HFFc6 (cell line): ENCODE measurements at regions not wholly inside any gene's neighbourhood (a gene's known extent, or its start where the extent isn't known, plus 50 kb on each side); places are given as distances from the start of the nearest gene placed in this dataset.

Source experiments
- DNase-seq: peaks from one replicate; pipeline ENCODE4 v3.0.0-alpha.2; 2018
- H3K27ac Mint-ChIP-seq: 2 replicates; pipeline ENCODE4 v1.8.0; 2020; ENCODE audit warnings: mild to moderate bottlenecking, mixed read lengths
- H3K27me3 Mint-ChIP-seq: 2 replicates; pipeline ENCODE4 v1.8.0; 2021; ENCODE audit warnings: mild to moderate bottlenecking, moderate library complexity, mixed read lengths; ENCODE audit not compliant: insufficient read depth
- H3K36me3 Mint-ChIP-seq: 2 replicates; pipeline ENCODE4 v1.8.0; 2021; ENCODE audit warnings: low read depth, mixed read lengths
- H3K4me1 Mint-ChIP-seq: 2 replicates; pipeline ENCODE4 v1.8.0; 2020; ENCODE audit warnings: low read depth, mixed read lengths
- H3K4me3 Mint-ChIP-seq: 2 replicates; pipeline ENCODE4 v1.8.0; 2020; ENCODE audit warnings: mild to moderate bottlenecking, moderate library complexity, mixed read lengths
- H3K9me3 Mint-ChIP-seq: 2 replicates; pipeline ENCODE4 v1.8.0; 2020; ENCODE audit warnings: mild to moderate bottlenecking, mixed read lengths
- TF ChIP-seq, protein P1 (sequence below): fragments of 200-600 bp; sonication (generic); IDR thresholded peaks from 2 replicates; pipeline ENCODE4 v1.5.0; 2021; ENCODE audit warnings: antibody characterized with exemption, mild to moderate bottlenecking

- DNase-seq, result peak; percentile 38
- Mint-ChIP-seq H3K9me3 (peaks cover 7% of the 10 kb centered on the region; the same call in 1 of the 2 replicates), H3K27me3 (no peaks in the 10 kb centered on the region; the same call in none of the 2 replicates), H3K36me3 (peaks cover 18% of the 10 kb centered on the region; the same call in 1 of the 2 replicates), H3K4me3 (no peak overlapping the region), H3K4me1 (peaks cover 24% of the 10 kb centered on the region), H3K27ac (no peak overlapping the region)
- TF ChIP-seq, protein P1, sequence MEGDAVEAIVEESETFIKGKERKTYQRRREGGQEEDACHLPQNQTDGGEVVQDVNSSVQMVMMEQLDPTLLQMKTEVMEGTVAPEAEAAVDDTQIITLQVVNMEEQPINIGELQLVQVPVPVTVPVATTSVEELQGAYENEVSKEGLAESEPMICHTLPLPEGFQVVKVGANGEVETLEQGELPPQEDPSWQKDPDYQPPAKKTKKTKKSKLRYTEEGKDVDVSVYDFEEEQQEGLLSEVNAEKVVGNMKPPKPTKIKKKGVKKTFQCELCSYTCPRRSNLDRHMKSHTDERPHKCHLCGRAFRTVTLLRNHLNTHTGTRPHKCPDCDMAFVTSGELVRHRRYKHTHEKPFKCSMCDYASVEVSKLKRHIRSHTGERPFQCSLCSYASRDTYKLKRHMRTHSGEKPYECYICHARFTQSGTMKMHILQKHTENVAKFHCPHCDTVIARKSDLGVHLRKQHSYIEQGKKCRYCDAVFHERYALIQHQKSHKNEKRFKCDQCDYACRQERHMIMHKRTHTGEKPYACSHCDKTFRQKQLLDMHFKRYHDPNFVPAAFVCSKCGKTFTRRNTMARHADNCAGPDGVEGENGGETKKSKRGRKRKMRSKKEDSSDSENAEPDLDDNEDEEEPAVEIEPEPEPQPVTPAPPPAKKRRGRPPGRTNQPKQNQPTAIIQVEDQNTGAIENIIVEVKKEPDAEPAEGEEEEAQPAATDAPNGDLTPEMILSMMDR, result peak; percentile 69
Observed at GRCh38 chr10:44853148-44853734, 57.9 kb upstream of the TMEM72 start.

DNA sequence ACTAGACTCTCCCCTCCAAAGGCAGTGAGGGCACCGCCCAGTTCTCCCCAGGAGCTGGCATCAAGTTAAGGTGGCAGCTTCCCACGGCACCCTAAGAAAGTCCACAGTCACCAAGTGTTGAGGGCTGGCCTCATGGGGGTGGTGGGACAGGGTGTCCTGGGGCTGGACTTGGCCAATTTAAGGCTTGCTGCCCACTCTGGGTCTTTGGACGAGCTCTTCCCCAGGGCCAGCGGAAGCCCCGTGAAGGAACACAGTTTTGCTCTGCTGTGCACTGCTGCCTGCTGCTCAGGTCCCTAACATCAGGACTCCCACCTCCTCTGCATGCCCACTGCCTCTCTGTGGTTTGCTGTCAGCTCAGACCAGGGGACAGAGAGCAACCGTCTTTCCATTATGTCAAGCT lies 57.3 kb upstream of the TMEM72 start:
- Mint-ChIP-seq H3K36me3 (peaks cover 14% of the 10 kb centered on the region; the same call in 1 of the 2 replicates), H3K27me3 (no peaks in the 10 kb centered on the region; the same call in none of the 2 replicates), H3K4me1 (peaks cover 27% of the 10 kb centered on the region), H3K27ac (no peak overlapping the region), H3K4me3 (no peak overlapping the region), H3K9me3 (0 out of 2 replicates have a peak, but pooled peaks cover 2% of the 10 kb centered on the region)
- DNase-seq, result no peak
- TF ChIP-seq, protein P1, result no peak

DNA sequence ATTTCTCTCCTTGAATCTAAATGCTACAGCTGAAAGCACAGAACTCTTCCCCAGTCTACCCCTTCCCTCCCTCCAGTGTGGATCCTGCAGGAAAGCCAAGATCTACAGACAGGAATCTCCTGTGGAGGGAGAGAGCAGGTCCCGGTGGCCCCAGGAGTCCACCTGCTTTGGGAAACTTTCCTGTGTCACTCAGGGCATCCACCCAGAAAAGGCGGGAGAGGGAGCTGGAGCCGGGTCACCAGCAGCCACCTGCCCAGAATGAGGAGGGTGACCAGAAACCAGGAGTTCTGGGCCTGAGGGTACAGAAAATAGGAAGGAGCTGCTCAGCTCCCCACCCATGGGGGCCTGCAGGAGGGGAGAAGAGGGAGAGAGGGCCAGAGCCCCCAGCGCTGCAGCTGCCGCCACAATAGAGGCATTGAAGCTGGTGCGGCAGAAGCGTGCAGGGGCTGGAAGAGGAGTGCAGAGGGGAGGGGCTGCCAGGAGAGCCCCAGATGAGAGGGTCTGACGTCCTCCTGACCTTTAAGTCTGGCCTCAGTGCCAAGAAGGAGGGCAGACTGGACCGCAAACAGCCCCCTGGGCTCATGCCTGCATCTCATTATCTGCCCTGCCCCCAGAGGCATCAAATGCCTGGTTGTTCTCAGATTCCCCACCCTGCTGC lies 56.3 kb upstream of the TMEM72 start:
- DNase-seq, result no peak
- peaks cover 35% of the 10 kb centered on the region for H3K4me1 Mint-ChIP-seq
- H3K27me3 Mint-ChIP-seq, result no peaks in the 10 kb centered on the region; the same call in none of the 2 replicates
- H3K27ac Mint-ChIP-seq, result no peak overlapping the region
- H3K9me3 Mint-ChIP-seq, result no peaks in the 10 kb centered on the region
- H3K36me3 Mint-ChIP-seq, result peaks cover 11% of the 10 kb centered on the region; the same call in 1 of the 2 replicates
- H3K4me3 Mint-ChIP-seq, result no peak overlapping the region
- TF ChIP-seq, protein P1, result no peak

GRCh38 chr10:44856696-44857095 lies 54.4 kb upstream of the TMEM72 start:
- H3K9me3 Mint-ChIP-seq, result no peaks in the 10 kb centered on the region
- H3K4me1 Mint-ChIP-seq, result peaks cover 54% of the 10 kb centered on the region
- H3K27me3 Mint-ChIP-seq, result no peaks in the 10 kb centered on the region; the same call in none of the 2 replicates
- H3K4me3 Mint-ChIP-seq, result no peak overlapping the region
- no peak overlapping the region for H3K27ac Mint-ChIP-seq
- H3K36me3 Mint-ChIP-seq, result peaks cover 11% of the 10 kb centered on the region; the same call in 1 of the 2 replicates
- TF ChIP-seq, protein P1, result no peak
- no peak for DNase-seq

- Mint-ChIP-seq H3K4me1 (peaks cover 62% of the 10 kb centered on the region), H3K27ac (peak overlapping the region; percentile 67), H3K4me3 (peak overlapping the region; percentile 25; the same call in 1 of the 2 replicates), H3K27me3 (no peaks in the 10 kb centered on the region; the same call in 1 of the 2 replicates), H3K9me3 (no peaks in the 10 kb centered on the region), H3K36me3 (peaks cover 11% of the 10 kb centered on the region; the same call in 1 of the 2 replicates)
- TF ChIP-seq, protein P1, result peak; percentile 99
- DNase-seq, result peak; percentile 88
Observed at GRCh38 chr10:44857363-44858016, 53.6 kb upstream of the TMEM72 start.
